K562 (cell line): ENCODE measurements at regions not wholly inside any gene's neighbourhood (a gene's known extent, or its start where the extent isn't known, plus 50 kb on each side); places are given as distances from the start of the nearest gene placed in this dataset.

Experiments
- CSDE1 ChIP-seq, 2 experiments: fragments of 450-650 bp; IDR thresholded peaks; 2 replicates each; pipeline ENCODE4 v1.6.1; 2016; ENCODE audit warnings: mild to moderate bottlenecking in 1 of 2
- ETV1 ChIP-seq: fragments of 450-650 bp; conservative IDR thresholded peaks from 2 replicates; pipeline ENCODE4 v1.6.1; 2016; ENCODE audit warnings: missing genetic modification characterization, control low read depth, low read depth, missing compliant biosample characterization
- EZH2 ChIP-seq: IDR thresholded peaks from 2 replicates; pipeline ENCODE4 v1.6.1; 2012; ENCODE audit warnings: low read depth, mild to moderate bottlenecking, inconsistent platforms, low read length, borderline replicate concordance
- RCOR1 ChIP-seq, 2 experiments: IDR thresholded peaks; 2 replicates each; pipeline ENCODE4 v1.6.1; 2012; ENCODE audit warnings: low read depth in 2 of 2, low read length in 2 of 2, borderline replicate concordance in 1 of 2, improper control_type of control experiment in 1 of 2
- SMARCA5 ChIP-seq: fragments of 450-650 bp; IDR thresholded peaks from 2 replicates; pipeline ENCODE4 v1.6.1; 2016
- TF ChIP-seq, protein P1 (sequence below): fragments of 450-650 bp; IDR thresholded peaks from 2 replicates; pipeline ENCODE4 v1.6.1; 2016; ENCODE audit warnings: mild to moderate bottlenecking, moderate library complexity
- TF ChIP-seq, protein P2 (sequence below): fragments of 250-450 bp; sonication (Bioruptor Pico); IDR thresholded peaks from 2 replicates; pipeline ENCODE4 v1.4.0; 2020; ENCODE audit warnings: mild to moderate bottlenecking, moderate library complexity
- TF ChIP-seq, protein P3 (sequence below): fragments of 450-650 bp; formaldehyde crosslinking; IDR thresholded peaks from 2 replicates; pipeline ENCODE4 v1.4.0; 2020; ENCODE audit warnings: mild to moderate bottlenecking, mixed read lengths
- TF ChIP-seq, protein P4 (sequence below): fragments of 250-450 bp; sonication (Bioruptor Pico); IDR thresholded peaks from 2 replicates; pipeline ENCODE4 v1.8.0; 2021; ENCODE audit warnings: mild to moderate bottlenecking, moderate library complexity
- TF ChIP-seq, protein P5 (sequence below): sonication (generic); formaldehyde crosslinking; IDR thresholded peaks from 2 replicates; pipeline ENCODE4 v1.4.0; 2020; ENCODE audit warnings: mild to moderate bottlenecking, missing genetic modification reagents

DNA sequence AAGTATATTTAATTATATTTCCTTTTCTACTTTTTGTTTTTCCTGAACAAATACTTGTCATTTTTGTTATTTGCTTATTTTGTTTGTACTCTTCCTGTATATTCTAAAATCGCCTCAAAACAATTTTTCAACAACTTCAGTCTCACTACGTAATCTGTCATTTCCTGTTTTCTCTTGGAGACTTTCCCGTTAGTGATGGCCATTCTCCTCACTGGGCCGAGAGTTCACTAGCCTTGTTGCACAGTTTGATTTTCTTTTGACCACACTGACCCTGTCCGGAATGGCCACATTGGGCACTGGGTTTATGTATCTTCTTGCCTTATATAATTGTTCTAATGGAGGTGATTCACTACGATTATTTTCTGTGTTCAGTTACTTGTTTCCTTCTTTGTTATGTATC is 726.1 kb downstream of the FAM181B start (continued):
- TF ChIP-seq, protein P1, sequence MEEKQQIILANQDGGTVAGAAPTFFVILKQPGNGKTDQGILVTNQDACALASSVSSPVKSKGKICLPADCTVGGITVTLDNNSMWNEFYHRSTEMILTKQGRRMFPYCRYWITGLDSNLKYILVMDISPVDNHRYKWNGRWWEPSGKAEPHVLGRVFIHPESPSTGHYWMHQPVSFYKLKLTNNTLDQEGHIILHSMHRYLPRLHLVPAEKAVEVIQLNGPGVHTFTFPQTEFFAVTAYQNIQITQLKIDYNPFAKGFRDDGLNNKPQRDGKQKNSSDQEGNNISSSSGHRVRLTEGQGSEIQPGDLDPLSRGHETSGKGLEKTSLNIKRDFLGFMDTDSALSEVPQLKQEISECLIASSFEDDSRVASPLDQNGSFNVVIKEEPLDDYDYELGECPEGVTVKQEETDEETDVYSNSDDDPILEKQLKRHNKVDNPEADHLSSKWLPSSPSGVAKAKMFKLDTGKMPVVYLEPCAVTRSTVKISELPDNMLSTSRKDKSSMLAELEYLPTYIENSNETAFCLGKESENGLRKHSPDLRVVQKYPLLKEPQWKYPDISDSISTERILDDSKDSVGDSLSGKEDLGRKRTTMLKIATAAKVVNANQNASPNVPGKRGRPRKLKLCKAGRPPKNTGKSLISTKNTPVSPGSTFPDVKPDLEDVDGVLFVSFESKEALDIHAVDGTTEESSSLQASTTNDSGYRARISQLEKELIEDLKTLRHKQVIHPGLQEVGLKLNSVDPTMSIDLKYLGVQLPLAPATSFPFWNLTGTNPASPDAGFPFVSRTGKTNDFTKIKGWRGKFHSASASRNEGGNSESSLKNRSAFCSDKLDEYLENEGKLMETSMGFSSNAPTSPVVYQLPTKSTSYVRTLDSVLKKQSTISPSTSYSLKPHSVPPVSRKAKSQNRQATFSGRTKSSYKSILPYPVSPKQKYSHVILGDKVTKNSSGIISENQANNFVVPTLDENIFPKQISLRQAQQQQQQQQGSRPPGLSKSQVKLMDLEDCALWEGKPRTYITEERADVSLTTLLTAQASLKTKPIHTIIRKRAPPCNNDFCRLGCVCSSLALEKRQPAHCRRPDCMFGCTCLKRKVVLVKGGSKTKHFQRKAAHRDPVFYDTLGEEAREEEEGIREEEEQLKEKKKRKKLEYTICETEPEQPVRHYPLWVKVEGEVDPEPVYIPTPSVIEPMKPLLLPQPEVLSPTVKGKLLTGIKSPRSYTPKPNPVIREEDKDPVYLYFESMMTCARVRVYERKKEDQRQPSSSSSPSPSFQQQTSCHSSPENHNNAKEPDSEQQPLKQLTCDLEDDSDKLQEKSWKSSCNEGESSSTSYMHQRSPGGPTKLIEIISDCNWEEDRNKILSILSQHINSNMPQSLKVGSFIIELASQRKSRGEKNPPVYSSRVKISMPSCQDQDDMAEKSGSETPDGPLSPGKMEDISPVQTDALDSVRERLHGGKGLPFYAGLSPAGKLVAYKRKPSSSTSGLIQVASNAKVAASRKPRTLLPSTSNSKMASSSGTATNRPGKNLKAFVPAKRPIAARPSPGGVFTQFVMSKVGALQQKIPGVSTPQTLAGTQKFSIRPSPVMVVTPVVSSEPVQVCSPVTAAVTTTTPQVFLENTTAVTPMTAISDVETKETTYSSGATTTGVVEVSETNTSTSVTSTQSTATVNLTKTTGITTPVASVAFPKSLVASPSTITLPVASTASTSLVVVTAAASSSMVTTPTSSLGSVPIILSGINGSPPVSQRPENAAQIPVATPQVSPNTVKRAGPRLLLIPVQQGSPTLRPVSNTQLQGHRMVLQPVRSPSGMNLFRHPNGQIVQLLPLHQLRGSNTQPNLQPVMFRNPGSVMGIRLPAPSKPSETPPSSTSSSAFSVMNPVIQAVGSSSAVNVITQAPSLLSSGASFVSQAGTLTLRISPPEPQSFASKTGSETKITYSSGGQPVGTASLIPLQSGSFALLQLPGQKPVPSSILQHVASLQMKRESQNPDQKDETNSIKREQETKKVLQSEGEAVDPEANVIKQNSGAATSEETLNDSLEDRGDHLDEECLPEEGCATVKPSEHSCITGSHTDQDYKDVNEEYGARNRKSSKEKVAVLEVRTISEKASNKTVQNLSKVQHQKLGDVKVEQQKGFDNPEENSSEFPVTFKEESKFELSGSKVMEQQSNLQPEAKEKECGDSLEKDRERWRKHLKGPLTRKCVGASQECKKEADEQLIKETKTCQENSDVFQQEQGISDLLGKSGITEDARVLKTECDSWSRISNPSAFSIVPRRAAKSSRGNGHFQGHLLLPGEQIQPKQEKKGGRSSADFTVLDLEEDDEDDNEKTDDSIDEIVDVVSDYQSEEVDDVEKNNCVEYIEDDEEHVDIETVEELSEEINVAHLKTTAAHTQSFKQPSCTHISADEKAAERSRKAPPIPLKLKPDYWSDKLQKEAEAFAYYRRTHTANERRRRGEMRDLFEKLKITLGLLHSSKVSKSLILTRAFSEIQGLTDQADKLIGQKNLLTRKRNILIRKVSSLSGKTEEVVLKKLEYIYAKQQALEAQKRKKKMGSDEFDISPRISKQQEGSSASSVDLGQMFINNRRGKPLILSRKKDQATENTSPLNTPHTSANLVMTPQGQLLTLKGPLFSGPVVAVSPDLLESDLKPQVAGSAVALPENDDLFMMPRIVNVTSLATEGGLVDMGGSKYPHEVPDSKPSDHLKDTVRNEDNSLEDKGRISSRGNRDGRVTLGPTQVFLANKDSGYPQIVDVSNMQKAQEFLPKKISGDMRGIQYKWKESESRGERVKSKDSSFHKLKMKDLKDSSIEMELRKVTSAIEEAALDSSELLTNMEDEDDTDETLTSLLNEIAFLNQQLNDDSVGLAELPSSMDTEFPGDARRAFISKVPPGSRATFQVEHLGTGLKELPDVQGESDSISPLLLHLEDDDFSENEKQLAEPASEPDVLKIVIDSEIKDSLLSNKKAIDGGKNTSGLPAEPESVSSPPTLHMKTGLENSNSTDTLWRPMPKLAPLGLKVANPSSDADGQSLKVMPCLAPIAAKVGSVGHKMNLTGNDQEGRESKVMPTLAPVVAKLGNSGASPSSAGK: no peak
- TF ChIP-seq CSDE1 (IDR thresholded peaks at IDR 0.05) (no peak), ETV1 (no peak), RCOR1 (IDR thresholded peaks at IDR 0.05; ENCODE audit: borderline replicate concordance in 1 of 2, low read depth in 2 of 2, low read length in 2 of 2) (no peak), SMARCA5 (no peak), EZH2 (no peak)
- TF ChIP-seq, protein P2, sequence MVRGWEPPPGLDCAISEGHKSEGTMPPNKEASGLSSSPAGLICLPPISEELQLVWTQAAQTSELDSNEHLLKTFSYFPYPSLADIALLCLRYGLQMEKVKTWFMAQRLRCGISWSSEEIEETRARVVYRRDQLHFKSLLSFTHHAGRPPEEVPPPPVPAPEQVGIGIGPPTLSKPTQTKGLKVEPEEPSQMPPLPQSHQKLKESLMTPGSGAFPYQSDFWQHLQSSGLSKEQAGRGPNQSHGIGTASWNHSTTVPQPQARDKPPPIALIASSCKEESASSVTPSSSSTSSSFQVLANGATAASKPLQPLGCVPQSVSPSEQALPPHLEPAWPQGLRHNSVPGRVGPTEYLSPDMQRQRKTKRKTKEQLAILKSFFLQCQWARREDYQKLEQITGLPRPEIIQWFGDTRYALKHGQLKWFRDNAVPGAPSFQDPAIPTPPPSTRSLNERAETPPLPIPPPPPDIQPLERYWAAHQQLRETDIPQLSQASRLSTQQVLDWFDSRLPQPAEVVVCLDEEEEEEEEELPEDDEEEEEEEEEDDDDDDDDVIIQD: no peak
- TF ChIP-seq, protein P3, sequence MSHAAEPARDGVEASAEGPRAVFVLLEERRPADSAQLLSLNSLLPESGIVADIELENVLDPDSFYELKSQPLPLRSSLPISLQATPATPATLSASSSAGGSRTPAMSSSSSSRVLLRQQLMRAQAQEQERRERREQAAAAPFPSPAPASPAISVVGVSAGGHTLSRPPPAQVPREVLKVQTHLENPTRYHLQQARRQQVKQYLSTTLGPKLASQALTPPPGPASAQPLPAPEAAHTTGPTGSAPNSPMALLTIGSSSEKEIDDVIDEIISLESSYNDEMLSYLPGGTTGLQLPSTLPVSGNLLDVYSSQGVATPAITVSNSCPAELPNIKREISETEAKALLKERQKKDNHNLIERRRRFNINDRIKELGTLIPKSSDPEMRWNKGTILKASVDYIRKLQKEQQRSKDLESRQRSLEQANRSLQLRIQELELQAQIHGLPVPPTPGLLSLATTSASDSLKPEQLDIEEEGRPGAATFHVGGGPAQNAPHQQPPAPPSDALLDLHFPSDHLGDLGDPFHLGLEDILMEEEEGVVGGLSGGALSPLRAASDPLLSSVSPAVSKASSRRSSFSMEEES (CRISPR knock-in tag): no peak
- TF ChIP-seq, protein P4, sequence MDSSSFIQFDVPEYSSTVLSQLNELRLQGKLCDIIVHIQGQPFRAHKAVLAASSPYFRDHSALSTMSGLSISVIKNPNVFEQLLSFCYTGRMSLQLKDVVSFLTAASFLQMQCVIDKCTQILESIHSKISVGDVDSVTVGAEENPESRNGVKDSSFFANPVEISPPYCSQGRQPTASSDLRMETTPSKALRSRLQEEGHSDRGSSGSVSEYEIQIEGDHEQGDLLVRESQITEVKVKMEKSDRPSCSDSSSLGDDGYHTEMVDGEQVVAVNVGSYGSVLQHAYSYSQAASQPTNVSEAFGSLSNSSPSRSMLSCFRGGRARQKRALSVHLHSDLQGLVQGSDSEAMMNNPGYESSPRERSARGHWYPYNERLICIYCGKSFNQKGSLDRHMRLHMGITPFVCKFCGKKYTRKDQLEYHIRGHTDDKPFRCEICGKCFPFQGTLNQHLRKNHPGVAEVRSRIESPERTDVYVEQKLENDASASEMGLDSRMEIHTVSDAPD (CRISPR knock-in tag): no peak
- TF ChIP-seq, protein P5, sequence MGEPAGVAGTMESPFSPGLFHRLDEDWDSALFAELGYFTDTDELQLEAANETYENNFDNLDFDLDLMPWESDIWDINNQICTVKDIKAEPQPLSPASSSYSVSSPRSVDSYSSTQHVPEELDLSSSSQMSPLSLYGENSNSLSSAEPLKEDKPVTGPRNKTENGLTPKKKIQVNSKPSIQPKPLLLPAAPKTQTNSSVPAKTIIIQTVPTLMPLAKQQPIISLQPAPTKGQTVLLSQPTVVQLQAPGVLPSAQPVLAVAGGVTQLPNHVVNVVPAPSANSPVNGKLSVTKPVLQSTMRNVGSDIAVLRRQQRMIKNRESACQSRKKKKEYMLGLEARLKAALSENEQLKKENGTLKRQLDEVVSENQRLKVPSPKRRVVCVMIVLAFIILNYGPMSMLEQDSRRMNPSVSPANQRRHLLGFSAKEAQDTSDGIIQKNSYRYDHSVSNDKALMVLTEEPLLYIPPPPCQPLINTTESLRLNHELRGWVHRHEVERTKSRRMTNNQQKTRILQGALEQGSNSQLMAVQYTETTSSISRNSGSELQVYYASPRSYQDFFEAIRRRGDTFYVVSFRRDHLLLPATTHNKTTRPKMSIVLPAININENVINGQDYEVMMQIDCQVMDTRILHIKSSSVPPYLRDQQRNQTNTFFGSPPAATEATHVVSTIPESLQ: no peak
